GM18873 (cell line): ENCODE measurements at regions not wholly inside any gene's neighbourhood (a gene's known extent, or its start where the extent isn't known, plus 50 kb on each side); places are given as distances from the start of the nearest gene placed in this dataset.
"Not testable (repeated sequence)": the region's sequence is repeated elsewhere in the genome, so short reads cannot be mapped to it uniquely, and the experiment has no call there.

Experiments
- ATAC-seq: cut with Tn5 transposase; IDR thresholded peaks from one replicate; pipeline ENCODE4 v1.9.1; 2021; ENCODE audit warnings: mild to moderate bottlenecking, moderate library complexity, moderate number of reproducible peaks; ENCODE audit not compliant: unreplicated experiment, low FRiP score

GRCh38 chr3:17820275-17820674, 77.8 kb upstream of the TBC1D5 start:
- no peak for ATAC-seq

- ATAC-seq = not testable (repeated sequence)
These were observed 75.5 kb upstream of the TBC1D5 start for GRCh38 chr3:17817973-17818372.

GRCh38 chr3:17817545-17817944, 75.1 kb upstream of the TBC1D5 start:
- ATAC-seq = no peak

- not testable (repeated sequence) for ATAC-seq
These were observed 74.4 kb upstream of the TBC1D5 start for GRCh38 chr3:17816839-17817238.

- not testable (repeated sequence) for ATAC-seq
These were observed 69.9 kb upstream of the TBC1D5 start for GRCh38 chr3:17812328-17812727.

GRCh38 chr3:17811646-17812045, 69.2 kb upstream of the TBC1D5 start:
- no peak for ATAC-seq

DNA sequence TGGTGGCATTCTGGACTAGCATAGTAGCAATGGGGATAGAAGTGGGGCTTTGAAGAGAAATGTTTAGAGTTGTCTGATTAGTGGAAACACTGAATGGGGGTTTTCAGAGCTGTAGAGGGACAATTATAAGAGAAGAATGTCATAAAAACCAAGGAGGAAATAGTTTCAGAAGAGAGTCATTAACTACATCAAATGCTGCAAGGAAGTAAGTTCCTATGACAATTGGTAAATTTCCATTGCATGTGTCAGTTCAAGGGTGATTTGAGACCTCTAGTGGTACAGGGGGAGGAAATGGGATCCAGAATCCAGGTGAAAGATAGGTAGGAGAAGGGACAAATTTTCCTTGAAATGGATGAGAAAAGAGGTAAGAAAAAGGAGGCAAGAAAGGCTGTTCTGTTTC, 68.3 kb upstream of the TBC1D5 start:
- no peak for ATAC-seq

DNA sequence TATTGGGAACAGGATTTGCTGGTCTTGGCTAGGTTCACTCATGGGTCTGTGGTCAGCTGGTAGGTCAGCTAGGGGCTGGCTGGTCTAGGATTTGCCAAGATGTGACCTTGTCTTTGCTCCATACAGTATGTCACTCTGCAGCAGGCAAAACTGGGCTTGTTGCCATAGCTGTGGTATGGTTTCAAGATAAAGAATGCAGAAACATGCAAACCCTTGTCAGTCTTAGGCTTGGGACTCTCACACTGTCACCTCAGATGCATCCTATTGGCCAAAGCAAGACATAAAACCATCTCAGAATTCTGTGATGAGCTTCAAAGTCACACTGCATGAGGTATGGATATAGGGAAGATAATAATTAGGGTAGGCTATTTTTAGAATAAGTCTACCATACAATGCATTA, 66.6 kb upstream of the TBC1D5 start:
- ATAC-seq = no peak

DNA sequence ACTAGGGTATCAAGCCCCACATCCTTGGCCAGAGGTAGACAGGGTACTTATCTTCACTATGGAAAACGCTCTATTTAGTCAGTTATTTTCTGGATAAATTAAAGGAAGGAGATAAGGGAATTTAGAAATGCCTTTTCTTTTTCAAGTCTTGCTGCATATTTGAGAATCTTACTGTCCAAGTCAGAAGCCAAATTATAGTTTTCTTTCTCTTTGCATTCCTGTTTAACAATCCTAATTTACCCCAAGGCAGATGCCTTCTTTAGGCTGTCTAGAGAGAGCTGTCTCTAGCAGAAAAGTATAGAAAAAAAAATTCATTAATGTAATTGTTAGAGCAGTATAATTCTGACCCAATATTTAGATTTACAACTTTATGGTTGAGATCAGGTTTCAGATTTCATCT, 64.4 kb upstream of the TBC1D5 start:
- ATAC-seq = no peak

- ATAC-seq = peak; percentile 46
These were observed 63.8 kb upstream of the TBC1D5 start for GRCh38 chr3:17806201-17806600.

DNA sequence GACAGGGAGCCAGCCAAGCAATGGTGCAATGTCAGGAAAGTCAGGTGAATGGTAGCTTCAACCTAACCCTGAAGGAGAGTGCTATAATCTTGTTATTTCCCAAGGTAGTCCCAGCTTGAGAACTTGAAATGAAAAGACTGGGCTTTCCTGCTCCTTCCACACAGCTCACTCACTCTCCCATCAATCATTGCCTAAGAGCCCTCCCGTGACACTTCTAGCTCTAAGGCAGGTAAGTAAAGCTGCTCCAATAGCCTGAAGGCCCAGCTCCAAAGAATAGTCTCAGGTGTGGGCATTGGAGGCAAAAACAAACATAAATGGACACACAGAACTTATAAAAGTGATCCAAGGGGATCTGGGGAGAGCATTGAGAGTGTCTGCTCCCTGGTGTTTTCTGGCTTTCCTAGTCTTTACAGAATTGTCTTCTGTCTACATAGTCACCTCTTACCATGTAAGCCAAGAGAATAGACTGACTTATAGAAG, 63.1 kb upstream of the TBC1D5 start:
- no peak for ATAC-seq

GRCh38 chr3:17802950-17803349, 60.5 kb upstream of the TBC1D5 start:
- no peak for ATAC-seq

DNA sequence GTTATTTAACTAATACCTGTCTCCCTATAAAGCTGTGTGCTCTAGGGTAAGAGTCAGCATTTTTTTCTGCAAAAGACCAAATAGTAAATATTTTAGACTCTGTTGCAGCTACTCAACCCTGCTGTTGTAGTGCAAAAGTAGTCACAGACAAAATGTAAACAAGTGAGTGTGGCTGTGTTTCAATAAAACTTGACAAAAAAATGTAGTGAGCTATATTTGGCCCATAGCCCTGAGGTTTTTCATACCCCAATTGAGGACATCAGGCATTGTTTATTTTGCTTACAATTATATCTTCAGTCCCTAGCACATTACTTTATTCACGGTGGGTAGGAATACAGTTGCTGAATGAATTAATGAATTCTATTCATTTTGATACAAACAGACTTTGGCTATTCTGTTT, 58.7 kb upstream of the TBC1D5 start:
- no peak for ATAC-seq

- no peak for ATAC-seq
These were observed 57.8 kb upstream of the TBC1D5 start for GRCh38 chr3:17800232-17800631.

- ATAC-seq = no peak
These were observed 56.9 kb upstream of the TBC1D5 start for GRCh38 chr3:17799312-17799711.

GRCh38 chr3:17798000-17798399, 55.6 kb upstream of the TBC1D5 start:
- no peak for ATAC-seq

GRCh38 chr3:17795711-17796110, 53.3 kb upstream of the TBC1D5 start:
- no peak for ATAC-seq

GRCh38 chr3:17795280-17795679, 52.8 kb upstream of the TBC1D5 start:
- no peak for ATAC-seq

- no peak for ATAC-seq
These were observed 51.2 kb upstream of the TBC1D5 start for GRCh38 chr3:17793542-17794195.
